SK-N-SH (cell line): ENCODE measurements at regions not wholly inside any gene's neighbourhood (a gene's known extent, or its start where the extent isn't known, plus 50 kb on each side); places are given as distances from the start of the nearest gene placed in this dataset.

Source experiments
- CTCF ChIA-PET: fragments of 300-600, 350-600 bp; formaldehyde crosslinking; extraction: SDS; loops from one replicate; lab custom pipeline; 2021; lab: Yijun Ruan, JAX
- POLR2A ChIA-PET: fragments of 350-600 bp; sonication (Branson Sonifier 250); formaldehyde crosslinking; extraction: SDS; loops from one replicate; lab custom pipeline; 2020; ENCODE audit warnings: antibody characterized with exemption, inconsistent platforms; lab: Yijun Ruan, JAX
- DNase-seq: peaks from one replicate; pipeline ENCODE4 v3.0.0; 2012
- H2AFZ ChIP-seq: fragments of 200-600 bp; sonication (generic); 2 replicates; pipeline ENCODE4 v1.8.1; 2016; ENCODE audit warnings: antibody characterized with exemption, mild to moderate bottlenecking, low read depth
- H3F3A ChIP-seq: fragments of 200-600 bp; sonication (generic); replicated peaks from 2 replicates; pipeline ENCODE3; 2016; ENCODE audit warnings: antibody characterized with exemption, mild to moderate bottlenecking; ENCODE audit not compliant: insufficient read depth
- H3K27ac ChIP-seq, 2 experiments: fragments of 200-500 bp in 1 of 2; fragments of 200-600 bp in 1 of 2; sonication (Bioruptor generic) in 1 of 2; sonication (generic), shearing (Covaris generic) in 1 of 2; 2 replicates each; pipeline versions ENCODE4 v1.5.1 to v1.6.1; 2014 to 2016; ENCODE audit warnings: low read depth in 2 of 2, inconsistent platforms in 1 of 2, low read length in 1 of 2, mild to moderate bottlenecking in 1 of 2, mixed read lengths in 1 of 2
- H3K27me3 ChIP-seq: fragments of 200-600 bp; sonication (generic), shearing (Covaris generic); 2 replicates; pipeline ENCODE4 v1.6.1; 2016; ENCODE audit warnings: mixed run types; ENCODE audit not compliant: insufficient read depth
- H3K36me3 ChIP-seq, 2 experiments: fragments of 200-500 bp in 1 of 2; fragments of 200-600 bp in 1 of 2; sonication (Bioruptor generic) in 1 of 2; sonication (generic) in 1 of 2; replicated peaks in 1 of 2; 2 replicates each; pipeline versions ENCODE3 to v1.5.1; 2014 to 2016; ENCODE audit warnings: low read length in 1 of 2, mild to moderate bottlenecking in 1 of 2; ENCODE audit not compliant: insufficient read depth in 2 of 2, control insufficient read depth in 1 of 2
- H3K4me1 ChIP-seq, 2 experiments: fragments of 200-500 bp in 1 of 2; fragments of 200-600 bp in 1 of 2; sonication (Bioruptor generic) in 1 of 2; sonication (generic), shearing (Covaris generic) in 1 of 2; 2 replicates each; pipeline versions ENCODE4 v1.5.1 to v1.6.1; 2014 to 2016; ENCODE audit warnings: low read depth in 1 of 2, low read length in 1 of 2, mixed run types in 1 of 2; ENCODE audit not compliant: insufficient read depth in 2 of 2, control insufficient read depth in 1 of 2
- H3K4me2 ChIP-seq: fragments of 200-600 bp; sonication (generic), shearing (Covaris generic); 2 replicates; pipeline ENCODE4 v1.6.1; 2017; ENCODE audit warnings: mixed run types
- H3K4me3 ChIP-seq, 2 experiments: fragments of 200-500 bp in 1 of 2; fragments of 200-600 bp in 1 of 2; sonication (Bioruptor generic) in 1 of 2; sonication (generic), shearing (Covaris generic) in 1 of 2; 2 replicates each; pipeline versions ENCODE4 v1.5.1 to v1.8.1; 2014 to 2016; ENCODE audit warnings: low read depth in 2 of 2, inconsistent platforms in 1 of 2, low read length in 1 of 2, mild to moderate bottlenecking in 1 of 2, mixed read lengths in 1 of 2, moderate library complexity in 1 of 2
- H3K79me2 ChIP-seq: fragments of 200-600 bp; sonication (generic); 2 replicates; pipeline ENCODE4 v1.8.1; 2017; ENCODE audit warnings: mild to moderate bottlenecking; ENCODE audit not compliant: insufficient read depth
- H3K9ac ChIP-seq: fragments of 200-600 bp; sonication (generic); 2 replicates; pipeline ENCODE4 v1.6.1; 2017; ENCODE audit warnings: mixed run types
- H3K9me2 ChIP-seq: fragments of 200-600 bp; sonication (generic); 2 replicates; pipeline ENCODE4 v1.6.1; 2017; ENCODE audit warnings: mixed run types
- H3K9me3 ChIP-seq: fragments of 200-600 bp; sonication (generic); 2 replicates; pipeline ENCODE4 v1.6.1; 2017; ENCODE audit warnings: mixed run types, mild to moderate bottlenecking, moderate library complexity
- H4K20me1 ChIP-seq: fragments of 200-600 bp; sonication (generic); 2 replicates; pipeline ENCODE4 v1.6.1; 2017; ENCODE audit warnings: mild to moderate bottlenecking, mixed run types; ENCODE audit not compliant: insufficient read depth
- ELF1 ChIP-seq: IDR thresholded peaks from 2 replicates; pipeline ENCODE4 v1.4.0; 2012
- FOSL2 ChIP-seq: IDR thresholded peaks from 2 replicates; pipeline ENCODE4 v1.4.0; 2012; ENCODE audit warnings: low read depth, mild to moderate bottlenecking, moderate library complexity, borderline replicate concordance
- FOXJ3 ChIP-seq: sonication (generic); formaldehyde crosslinking; IDR thresholded peaks from 2 replicates; pipeline ENCODE4 v1.5.1; 2020; ENCODE audit warnings: mild to moderate bottlenecking, missing genetic modification reagents
- GATA2 ChIP-seq: sonication (generic); formaldehyde crosslinking; IDR thresholded peaks from 2 replicates; pipeline ENCODE4 v1.5.0; 2020; ENCODE audit warnings: mild to moderate bottlenecking, missing genetic modification reagents
- IRF3 ChIP-seq: fragments of 150-350 bp; IDR thresholded peaks from 2 replicates; pipeline ENCODE4 v1.6.1; 2016; ENCODE audit warnings: mild to moderate bottlenecking, low read depth, low read length
- MAX ChIP-seq: IDR thresholded peaks from 2 replicates; pipeline ENCODE4 v1.4.0; 2012; ENCODE audit warnings: low read depth
- MEF2A ChIP-seq: IDR thresholded peaks from 2 replicates; pipeline ENCODE4 v1.4.0; 2012; ENCODE audit warnings: low read depth, borderline replicate concordance
- MXI1 ChIP-seq: IDR thresholded peaks from 2 replicates; pipeline ENCODE4 v1.6.1; 2012; ENCODE audit warnings: mild to moderate bottlenecking, low read depth, low read length, improper control_type of control experiment
- NFIC ChIP-seq: IDR thresholded peaks from 2 replicates; pipeline ENCODE4 v1.4.0; 2012; ENCODE audit warnings: borderline replicate concordance
- RCOR1 ChIP-seq: fragments of 150-350 bp; IDR thresholded peaks from 2 replicates; pipeline ENCODE4 v1.6.1; 2017; ENCODE audit warnings: antibody characterized with exemption, low read length
- REST ChIP-seq: IDR thresholded peaks from 2 replicates; pipeline ENCODE4 v1.6.1; 2012; ENCODE audit warnings: mild to moderate bottlenecking, low read depth, low read length, moderate library complexity
- RXRA ChIP-seq: IDR thresholded peaks from 2 replicates; pipeline ENCODE4 v1.4.0; 2012; ENCODE audit warnings: low read depth, mild to moderate bottlenecking, borderline replicate concordance
- SMC3 ChIP-seq: IDR thresholded peaks from 2 replicates; pipeline ENCODE4 v1.6.1; 2012; ENCODE audit warnings: low read depth, low read length, improper control_type of control experiment
- YY1 ChIP-seq: IDR thresholded peaks from 2 replicates; pipeline ENCODE4 v1.4.0; 2012; ENCODE audit warnings: low read depth, mild to moderate bottlenecking
- WGBS: methylation state at CpG from one replicate; pipeline ENCODE4 v1.1.6; 2017; ENCODE audit warnings: low lambda C conversion rate; 5-methylcytosine and 5-hydroxymethylcytosine counted together
- TF ChIP-seq, protein P1 (sequence below): fragments of 150-350 bp; IDR thresholded peaks from 2 replicates; pipeline ENCODE4 v1.6.1; 2017; ENCODE audit warnings: antibody characterized with exemption, low read length, low read depth, borderline replicate concordance
- TF ChIP-seq, protein P2 (sequence below): IDR thresholded peaks from 2 replicates; pipeline ENCODE4; 2012

DNA sequence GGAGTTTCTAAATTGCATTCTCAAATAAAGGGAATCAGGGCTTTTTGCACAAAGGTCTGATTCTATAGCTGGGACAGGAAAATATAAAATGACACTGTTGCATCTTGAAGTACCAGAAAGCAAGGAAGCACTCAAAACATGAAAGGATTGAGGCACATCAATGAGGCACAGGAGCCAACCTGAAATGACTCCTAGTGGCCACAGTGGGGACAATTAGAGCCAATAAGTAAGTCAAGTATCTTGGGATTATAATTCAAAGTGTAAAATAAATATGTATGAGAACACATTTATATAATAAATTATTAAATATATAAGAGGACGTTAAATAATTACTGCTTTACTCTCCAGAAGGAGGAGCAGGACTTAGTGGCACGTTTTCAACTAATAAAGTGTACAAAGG is 1259.5 kb upstream of the CDH2 start (continued):
- no peak for TF ChIP-seq FOXJ3 (CRISPR knock-in tag)

DNA sequence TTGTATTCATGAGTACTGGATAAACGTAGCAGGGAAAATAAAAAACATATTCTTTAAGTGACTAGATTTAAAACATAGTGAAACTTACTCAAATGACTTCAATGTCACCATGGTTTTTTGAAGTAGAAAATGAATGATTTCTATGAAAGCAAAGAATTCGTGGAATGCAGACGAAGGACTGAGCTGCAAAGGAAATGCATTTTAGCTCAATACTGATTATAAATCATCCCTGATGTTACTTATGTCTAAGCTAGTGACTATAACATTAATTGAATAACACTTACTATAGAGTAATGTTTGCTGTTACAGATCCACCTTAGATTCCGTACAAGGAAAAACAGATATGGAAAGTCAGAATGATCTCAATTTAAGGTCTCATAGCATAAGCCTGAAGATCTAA is 1257.7 kb upstream of the CDH2 start:
- no peaks in the 10 kb centered on the region for H3K9me2 ChIP-seq
- H3K9ac ChIP-seq, result no peak overlapping the region
- TF ChIP-seq MXI1 (no peak), MEF2A (no peak), MAX (no peak), NFIC (no peak), RXRA (no peak), YY1 (no peak), GATA2 (CRISPR knock-in tag) (no peak), IRF3 (no peak), REST (no peak), FOXJ3 (CRISPR knock-in tag) (no peak), SMC3 (no peak), ELF1 (no peak), RCOR1 (no peak), FOSL2 (no peak)
- TF ChIP-seq, protein P1, sequence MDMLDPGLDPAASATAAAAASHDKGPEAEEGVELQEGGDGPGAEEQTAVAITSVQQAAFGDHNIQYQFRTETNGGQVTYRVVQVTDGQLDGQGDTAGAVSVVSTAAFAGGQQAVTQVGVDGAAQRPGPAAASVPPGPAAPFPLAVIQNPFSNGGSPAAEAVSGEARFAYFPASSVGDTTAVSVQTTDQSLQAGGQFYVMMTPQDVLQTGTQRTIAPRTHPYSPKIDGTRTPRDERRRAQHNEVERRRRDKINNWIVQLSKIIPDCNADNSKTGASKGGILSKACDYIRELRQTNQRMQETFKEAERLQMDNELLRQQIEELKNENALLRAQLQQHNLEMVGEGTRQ, result no peak
- TF ChIP-seq, protein P2, sequence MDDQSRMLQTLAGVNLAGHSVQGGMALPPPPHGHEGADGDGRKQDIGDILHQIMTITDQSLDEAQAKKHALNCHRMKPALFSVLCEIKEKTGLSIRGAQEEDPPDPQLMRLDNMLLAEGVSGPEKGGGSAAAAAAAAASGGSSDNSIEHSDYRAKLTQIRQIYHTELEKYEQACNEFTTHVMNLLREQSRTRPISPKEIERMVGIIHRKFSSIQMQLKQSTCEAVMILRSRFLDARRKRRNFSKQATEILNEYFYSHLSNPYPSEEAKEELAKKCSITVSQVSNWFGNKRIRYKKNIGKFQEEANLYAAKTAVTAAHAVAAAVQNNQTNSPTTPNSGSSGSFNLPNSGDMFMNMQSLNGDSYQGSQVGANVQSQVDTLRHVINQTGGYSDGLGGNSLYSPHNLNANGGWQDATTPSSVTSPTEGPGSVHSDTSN, result no peak
- H3F3A ChIP-seq, result peaks cover 7% of the 10 kb centered on the region
- ChIA-PET POLR2A (no interaction called here), CTCF (no interaction called here)
- no peaks in the 10 kb centered on the region for H4K20me1 ChIP-seq
- DNase-seq, result no peak
- H3K4me1 ChIP-seq, result no peaks in the 10 kb centered on the region
- no peak overlapping the region for H3K4me2 ChIP-seq
- H3K36me3 ChIP-seq, result no peaks in the 10 kb centered on the region
- no peaks in the 10 kb centered on the region for H3K27me3 ChIP-seq
- no peak overlapping the region for H2AFZ ChIP-seq
- no peak overlapping the region for H3K4me3 ChIP-seq
- peaks cover 12% of the 10 kb centered on the region for H3K9me3 ChIP-seq
- no peaks in the 10 kb centered on the region for H3K79me2 ChIP-seq
- no peak overlapping the region for H3K27ac ChIP-seq
- 78% methylated on average over 4 of the region's 4 CpGs for WGBS
